Calu3 (cell line): ENCODE measurements at regions not wholly inside any gene's neighbourhood (a gene's known extent, or its start where the extent isn't known, plus 50 kb on each side); places are given as distances from the start of the nearest gene placed in this dataset.
"Not testable (repeated sequence)": the region's sequence is repeated elsewhere in the genome, so short reads cannot be mapped to it uniquely, and the experiment has no call there.

Experiments
- BruUV-seq: library from RNA; stranded (reverse); fragments of 400-500 nt; replicated peaks from 2 replicates; lab custom pipeline; 2021; lab: Mats Ljungman, UMichigan
- CTCF ChIA-PET: fragments of 300-600 bp; sonication (Branson Sonifier 250); formaldehyde crosslinking; loops from one replicate; lab custom pipeline; 2022; ENCODE audit warnings: antibody characterized with exemption; lab: Charles Lee
- DNase-seq: peaks from one replicate; pipeline ENCODE4 v3.0.0; 2022
- H3K27ac Mint-ChIP-seq: one replicate; pipeline ENCODE4 v1.8.0; 2022; ENCODE audit warnings: mixed read lengths; ENCODE audit not compliant: unreplicated experiment
- H3K27me3 Mint-ChIP-seq: one replicate; pipeline ENCODE4 v1.8.0; 2022; ENCODE audit warnings: mixed read lengths; ENCODE audit not compliant: unreplicated experiment
- H3K36me3 Mint-ChIP-seq: one replicate; pipeline ENCODE4 v1.8.0; 2022; ENCODE audit warnings: mild to moderate bottlenecking, moderate library complexity, mixed read lengths; ENCODE audit not compliant: insufficient read depth, unreplicated experiment
- H3K4me1 Mint-ChIP-seq: one replicate; pipeline ENCODE4 v1.8.0; 2022; ENCODE audit warnings: mild to moderate bottlenecking, low read depth, mixed read lengths; ENCODE audit not compliant: unreplicated experiment
- H3K4me3 Mint-ChIP-seq: one replicate; pipeline ENCODE4 v1.8.0; 2022; ENCODE audit warnings: mild to moderate bottlenecking, low read depth, moderate library complexity, mixed read lengths; ENCODE audit not compliant: unreplicated experiment
- H3K9me3 Mint-ChIP-seq: one replicate; pipeline ENCODE4 v1.8.0; 2022; ENCODE audit warnings: low read depth, mixed read lengths; ENCODE audit not compliant: unreplicated experiment
- intact Hi-C: fragments of 100-400 bp; cut with micrococcal nuclease; formaldehyde crosslinking; loops from one replicate; pipeline ENCODE4 v1.10.0; 2022; ENCODE audit not compliant: unreplicated experiment
- TF ChIP-seq, protein P1 (sequence below): fragments of 200-600 bp; IDR thresholded peaks from one replicate; pipeline ENCODE4 v1.8.0; 2022; ENCODE audit warnings: antibody characterized with exemption; ENCODE audit not compliant: unreplicated experiment

DNA sequence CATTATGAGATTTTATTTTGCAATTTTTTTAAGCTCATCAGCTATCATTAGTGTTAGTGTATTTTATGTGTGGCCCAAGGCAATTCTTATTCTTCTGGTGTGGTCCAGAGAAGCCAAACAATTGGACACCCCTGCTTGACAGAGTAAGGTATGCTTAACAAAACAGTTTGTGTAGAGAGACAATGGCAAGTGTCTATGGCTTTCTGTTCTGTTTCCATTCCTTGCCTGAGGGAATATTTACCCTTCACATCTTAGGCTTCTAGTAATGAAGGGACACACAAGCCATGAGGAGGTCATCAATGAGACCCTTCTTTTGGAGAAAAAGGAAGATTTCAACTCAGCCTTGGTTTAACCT is 1278.4 kb upstream of the TENM4 start:
- Mint-ChIP-seq H3K4me3 (no peak overlapping the region), H3K9me3 (peaks cover 6% of the 10 kb centered on the region), H3K27ac (no peak overlapping the region), H3K36me3 (no peaks in the 10 kb centered on the region), H3K27me3 (no peaks in the 10 kb centered on the region), H3K4me1 (no peaks in the 10 kb centered on the region)
- DNase-seq = no peak
- TF ChIP-seq, protein P1, sequence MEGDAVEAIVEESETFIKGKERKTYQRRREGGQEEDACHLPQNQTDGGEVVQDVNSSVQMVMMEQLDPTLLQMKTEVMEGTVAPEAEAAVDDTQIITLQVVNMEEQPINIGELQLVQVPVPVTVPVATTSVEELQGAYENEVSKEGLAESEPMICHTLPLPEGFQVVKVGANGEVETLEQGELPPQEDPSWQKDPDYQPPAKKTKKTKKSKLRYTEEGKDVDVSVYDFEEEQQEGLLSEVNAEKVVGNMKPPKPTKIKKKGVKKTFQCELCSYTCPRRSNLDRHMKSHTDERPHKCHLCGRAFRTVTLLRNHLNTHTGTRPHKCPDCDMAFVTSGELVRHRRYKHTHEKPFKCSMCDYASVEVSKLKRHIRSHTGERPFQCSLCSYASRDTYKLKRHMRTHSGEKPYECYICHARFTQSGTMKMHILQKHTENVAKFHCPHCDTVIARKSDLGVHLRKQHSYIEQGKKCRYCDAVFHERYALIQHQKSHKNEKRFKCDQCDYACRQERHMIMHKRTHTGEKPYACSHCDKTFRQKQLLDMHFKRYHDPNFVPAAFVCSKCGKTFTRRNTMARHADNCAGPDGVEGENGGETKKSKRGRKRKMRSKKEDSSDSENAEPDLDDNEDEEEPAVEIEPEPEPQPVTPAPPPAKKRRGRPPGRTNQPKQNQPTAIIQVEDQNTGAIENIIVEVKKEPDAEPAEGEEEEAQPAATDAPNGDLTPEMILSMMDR = no peak
- CTCF ChIA-PET = no interaction called here
- BruUV-seq = no TSS peak
- intact Hi-C loops = no loop called here

DNA sequence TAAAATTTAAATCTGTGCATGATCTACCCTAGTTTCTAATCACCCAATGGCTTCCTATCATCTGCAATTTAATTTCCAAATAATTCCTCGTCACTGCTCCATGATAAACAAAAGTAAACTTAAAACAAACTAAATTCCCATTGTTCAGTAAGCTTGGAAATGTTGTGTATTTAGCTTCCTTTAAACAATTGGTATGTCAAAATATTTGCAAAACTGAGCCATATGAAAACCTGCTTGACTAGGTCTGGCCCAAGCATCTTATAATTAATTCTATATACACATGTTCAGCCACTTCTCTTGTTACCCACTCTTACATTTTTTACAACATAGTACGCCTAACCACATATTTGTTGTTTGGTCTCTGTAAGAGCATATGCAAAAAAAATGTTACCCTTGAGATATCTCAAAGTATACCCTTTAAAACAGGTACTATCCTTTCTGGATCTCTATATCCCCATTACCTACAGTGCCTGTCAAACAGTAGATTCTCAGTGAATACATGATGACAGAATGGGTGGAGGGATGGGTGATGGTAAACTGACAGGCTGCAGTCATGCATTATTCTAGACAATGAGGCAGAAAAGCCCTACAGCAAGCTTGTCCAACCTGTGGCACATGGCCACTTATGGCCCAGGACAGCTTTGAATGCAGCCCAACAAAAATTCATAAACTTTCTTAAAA is 1277.9 kb upstream of the TENM4 start:
- no peak overlapping the region for H3K4me3 Mint-ChIP-seq
- no peak for DNase-seq
- no peaks in the 10 kb centered on the region for H3K27me3 Mint-ChIP-seq

GRCh38 chr11:80702264-80702663 is 1261.4 kb upstream of the TENM4 start:
- H3K36me3 Mint-ChIP-seq = no peaks in the 10 kb centered on the region
- H3K27ac Mint-ChIP-seq = no peak overlapping the region
- TF ChIP-seq, protein P1 = no peak
- H3K4me3 Mint-ChIP-seq = no peak overlapping the region
- CTCF ChIA-PET = no interaction called here
- no TSS peak for BruUV-seq
- H3K27me3 Mint-ChIP-seq = no peaks in the 10 kb centered on the region
- peaks cover 11% of the 10 kb centered on the region for H3K9me3 Mint-ChIP-seq
- no peak for DNase-seq
- peaks cover 18% of the 10 kb centered on the region for H3K4me1 Mint-ChIP-seq
- intact Hi-C loops = no loop called here

More for the DNA sequence above, 1277.9 kb upstream of the TENM4 start:
- no peaks in the 10 kb centered on the region for H3K36me3 Mint-ChIP-seq
- no peaks in the 10 kb centered on the region for H3K4me1 Mint-ChIP-seq
- H3K9me3 Mint-ChIP-seq = peaks cover 6% of the 10 kb centered on the region
- intact Hi-C loops = no loop called here
- no peak overlapping the region for H3K27ac Mint-ChIP-seq
- BruUV-seq = no TSS peak
- TF ChIP-seq, protein P1 = no peak
- CTCF ChIA-PET = no interaction called here

DNA sequence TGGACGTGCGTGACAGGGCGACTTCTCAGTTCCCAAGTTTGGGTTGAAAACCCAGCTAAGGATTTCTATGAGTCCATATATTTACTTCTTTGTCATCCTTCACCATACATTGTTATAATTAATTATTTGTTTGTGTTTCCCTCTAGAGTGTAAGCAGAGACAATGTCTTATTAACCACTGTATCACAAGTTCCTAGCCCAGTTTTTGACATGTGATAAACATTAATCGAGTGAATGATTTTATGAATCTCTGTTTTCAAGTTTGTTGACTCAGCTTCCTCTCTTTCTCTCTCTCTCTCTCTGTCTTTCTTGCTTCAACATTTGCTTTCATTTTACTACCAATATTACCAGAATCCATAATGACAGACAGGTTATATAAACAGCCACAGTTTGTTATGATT is 1259.6 kb upstream of the TENM4 start:
- CTCF ChIA-PET = no interaction called here
- Mint-ChIP-seq H3K4me3 (no peak overlapping the region), H3K27me3 (no peaks in the 10 kb centered on the region), H3K4me1 (peaks cover 18% of the 10 kb centered on the region), H3K9me3 (peaks cover 11% of the 10 kb centered on the region), H3K36me3 (no peaks in the 10 kb centered on the region), H3K27ac (no peak overlapping the region)
- TF ChIP-seq, protein P1 = no peak
- no TSS peak for BruUV-seq
- intact Hi-C loops = no loop called here
- DNase-seq = no peak

- DNase-seq, H3K36me3 Mint-ChIP-seq, H3K27ac Mint-ChIP-seq, CTCF ChIA-PET, intact Hi-C loops, H3K27me3 Mint-ChIP-seq, H3K9me3 Mint-ChIP-seq, BruUV-seq, H3K4me3 Mint-ChIP-seq: not testable (repeated sequence)
- H3K4me1 Mint-ChIP-seq = peaks cover 18% of the 10 kb centered on the region
Measured at GRCh38 chr11:80699406-80700177, 1258.8 kb upstream of the TENM4 start.
